ENCODE measurements at regions not wholly inside any gene's neighbourhood (a gene's known extent, or its start where the extent isn't known, plus 50 kb on each side); places are given as distances from the start of the nearest gene placed in this dataset.
"Not testable (repeated sequence)": the region's sequence is repeated elsewhere in the genome, so short reads cannot be mapped to it uniquely, and the experiment has no call there.

- DNase-seq: no peak
Observed at GRCh38 chr18:71045331-71046065, 756.7 kb downstream of the SOCS6 start.

DNA sequence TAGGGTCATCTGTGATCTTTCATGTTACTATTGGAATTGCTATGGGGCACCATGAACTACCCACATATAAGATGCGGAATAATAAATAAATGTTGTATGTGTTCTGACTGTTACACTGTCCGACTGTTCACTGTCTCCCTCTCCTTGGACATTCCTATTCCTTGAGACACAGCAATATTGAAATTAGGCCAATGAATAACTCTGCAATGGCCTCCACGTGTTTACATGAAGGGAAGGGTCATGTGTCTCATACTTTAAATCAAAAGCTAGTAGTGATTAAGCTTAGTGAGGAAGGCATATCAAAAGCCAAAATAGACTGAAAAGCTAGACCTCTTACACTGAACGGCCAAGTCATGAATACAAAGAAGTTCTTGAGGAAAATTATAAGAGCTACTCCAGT, 751.3 kb downstream of the SOCS6 start:
- DNase-seq: no peak

DNA sequence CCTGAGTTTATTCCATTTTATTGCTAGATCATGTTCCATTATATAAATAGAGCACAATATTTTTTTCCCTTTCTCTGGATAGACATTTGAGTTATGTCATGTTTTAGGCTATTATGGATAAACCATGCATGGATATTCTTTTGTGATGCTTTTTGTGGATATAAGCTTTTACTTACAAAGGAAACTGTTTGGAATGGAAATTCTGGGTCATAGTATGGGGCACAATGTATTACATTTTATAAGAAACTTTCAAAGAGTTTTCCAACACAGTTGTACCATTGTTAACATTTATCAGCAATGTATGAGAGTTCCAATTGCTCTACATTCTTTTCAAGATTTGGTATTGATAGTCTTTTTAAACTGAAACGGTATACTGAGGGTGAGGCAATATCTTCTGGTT, 749.4 kb downstream of the SOCS6 start:
- no peak for DNase-seq

- no peak for DNase-seq
Observed at GRCh38 chr18:71036783-71037182, 747.9 kb downstream of the SOCS6 start.

- DNase-seq: not testable (repeated sequence)
Observed at GRCh38 chr18:71031296-71032191, 742.7 kb downstream of the SOCS6 start.

DNA sequence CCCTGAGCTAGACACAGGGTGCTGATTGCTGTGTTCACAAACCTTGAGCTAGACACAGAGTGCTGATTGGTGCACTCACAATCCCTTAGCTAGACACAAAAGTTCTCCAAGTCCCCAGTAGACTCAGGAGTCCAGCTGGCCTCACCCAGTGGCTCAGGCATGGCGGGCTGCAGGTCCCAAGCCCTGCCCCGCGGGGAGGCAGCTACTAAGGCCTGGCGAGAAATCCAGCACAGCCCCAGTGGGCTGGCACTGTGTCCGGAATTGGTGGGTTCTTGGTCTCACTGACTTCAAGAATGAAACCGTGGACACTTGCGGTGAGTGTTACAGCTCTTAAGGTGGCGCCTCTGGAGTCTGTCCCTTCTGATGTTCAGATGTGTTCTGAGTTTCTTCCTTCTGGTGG, 741.2 kb downstream of the SOCS6 start:
- DNase-seq: not testable (repeated sequence)

DNA sequence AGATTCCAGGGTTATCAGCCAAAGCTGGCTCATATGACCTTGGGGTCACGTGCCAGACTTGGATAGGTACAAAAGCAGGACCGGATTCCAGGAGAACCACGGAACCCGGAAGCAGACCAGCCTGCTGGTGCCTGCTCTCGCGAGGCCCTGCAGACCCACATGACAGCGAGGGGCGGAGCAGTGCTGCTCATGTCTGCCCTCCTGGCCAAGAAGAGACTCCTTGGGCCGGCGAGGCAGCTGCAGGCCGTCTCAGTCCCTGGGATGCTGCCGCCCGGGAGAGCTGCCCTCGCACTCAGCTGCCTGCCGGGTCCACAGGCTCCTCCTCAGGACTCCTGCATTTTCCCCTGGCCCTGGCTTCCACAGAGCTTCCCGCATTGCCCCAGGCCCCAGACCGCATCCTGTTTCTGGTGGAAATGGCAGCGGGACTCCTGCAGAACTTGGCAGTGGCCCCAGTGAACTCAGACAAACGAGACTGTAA, 739.5 kb downstream of the SOCS6 start:
- DNase-seq: no peak

GRCh38 chr18:71027531-71027930, 738.7 kb downstream of the SOCS6 start:
- no peak for DNase-seq

GRCh38 chr18:71025505-71026225, 736.8 kb downstream of the SOCS6 start:
- DNase-seq: no peak

DNA sequence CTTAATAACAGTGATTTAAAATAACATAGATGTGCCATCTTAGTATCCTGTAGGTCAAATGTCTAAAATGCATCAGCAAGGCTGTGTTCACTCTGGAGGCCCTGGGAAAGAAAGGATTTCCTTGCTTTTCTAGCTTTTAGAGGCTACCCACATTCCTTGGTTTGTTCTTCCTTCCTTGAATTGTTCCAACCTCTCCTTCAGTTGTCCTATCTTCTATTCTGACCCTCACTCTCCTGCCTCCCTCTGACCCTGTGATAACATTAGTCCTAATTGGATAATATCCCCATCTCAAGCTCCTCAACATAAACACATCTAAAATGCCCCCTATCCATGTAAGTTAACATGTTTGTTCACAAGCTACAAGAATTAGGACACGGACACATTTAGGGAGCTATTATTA, 733.5 kb downstream of the SOCS6 start:
- no peak for DNase-seq

- no peak for DNase-seq
Observed at GRCh38 chr18:71021030-71021362, 732.2 kb downstream of the SOCS6 start.

GRCh38 chr18:71020342-71021029, 731.6 kb downstream of the SOCS6 start:
- no peak for DNase-seq

- DNase-seq: no peak
Observed at GRCh38 chr18:71018816-71019215, 730.0 kb downstream of the SOCS6 start.

- DNase-seq: no peak
Observed at GRCh38 chr18:71012789-71013188, 723.9 kb downstream of the SOCS6 start.

DNA sequence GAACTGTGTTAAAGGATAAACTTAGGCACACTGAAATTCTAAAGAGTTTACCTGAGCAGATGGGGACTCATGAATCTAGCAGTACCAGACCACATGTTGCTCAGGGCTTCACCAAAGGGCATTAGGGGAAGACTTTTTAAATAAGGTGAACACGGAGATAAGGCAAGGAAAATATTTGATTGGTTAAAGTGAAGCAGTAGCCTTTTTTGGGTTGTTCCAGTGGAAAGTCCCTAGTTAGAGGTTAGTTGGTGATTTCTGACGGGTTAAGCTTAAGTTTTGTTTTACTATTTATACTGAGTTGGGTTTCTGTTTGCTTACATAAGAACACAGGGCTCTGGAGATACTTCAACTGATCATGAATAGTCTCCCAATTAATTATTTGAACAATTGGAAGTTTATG, 722.5 kb downstream of the SOCS6 start:
- no peak for DNase-seq

- DNase-seq: no peak
Observed at GRCh38 chr18:71008257-71008656, 719.4 kb downstream of the SOCS6 start.

- DNase-seq: no peak
Observed at GRCh38 chr18:71001597-71001996, 712.8 kb downstream of the SOCS6 start.

- DNase-seq: no peak
Observed at GRCh38 chr18:70998490-70998889, 709.6 kb downstream of the SOCS6 start.

GRCh38 chr18:70994116-70994515, 705.3 kb downstream of the SOCS6 start:
- DNase-seq: no peak

GRCh38 chr18:70991577-70991976, 702.7 kb downstream of the SOCS6 start:
- DNase-seq: no peak

DNA sequence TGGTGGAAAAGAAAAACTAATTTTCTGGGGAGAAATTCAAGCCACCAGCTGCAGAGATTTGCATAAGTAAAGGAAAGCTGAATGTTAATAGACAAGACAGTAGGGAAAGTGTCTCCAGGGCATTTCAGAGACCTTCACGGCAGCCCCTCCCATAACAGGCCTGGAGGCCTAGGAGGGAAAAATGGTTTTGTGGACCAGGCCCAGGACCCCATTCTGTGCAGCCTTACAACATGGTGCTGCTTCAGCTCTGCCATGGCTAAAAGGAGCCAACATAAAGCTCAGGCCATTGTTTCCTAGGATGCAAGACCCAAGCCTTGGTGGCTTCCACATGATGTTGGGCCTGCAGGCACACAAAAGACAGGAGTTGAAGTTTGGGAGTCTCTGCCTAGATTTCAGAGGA, 697.1 kb downstream of the SOCS6 start:
- no peak for DNase-seq

DNA sequence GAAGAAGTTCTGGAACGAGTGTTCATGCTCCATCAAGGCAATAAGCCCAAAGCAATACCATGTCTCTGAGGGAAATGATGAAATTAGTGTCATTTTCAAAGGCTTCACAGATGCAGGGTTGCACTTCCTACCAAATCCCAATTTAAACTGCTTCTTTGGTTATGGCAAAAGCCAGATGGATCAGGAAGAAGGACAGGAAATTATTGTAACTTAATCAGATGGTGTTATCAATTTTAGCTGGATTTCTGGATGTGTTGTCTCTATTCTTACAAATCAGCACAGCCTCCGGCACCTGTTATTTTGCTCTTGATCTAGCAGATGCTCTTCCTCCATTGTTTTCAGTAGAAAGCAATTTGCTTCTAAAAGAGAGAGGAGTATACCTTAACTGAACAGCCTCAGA, 693.4 kb downstream of the SOCS6 start:
- no peak for DNase-seq
